Tibial nerve (tissue), 4 donors: ENCODE measurements at regions not wholly inside any gene's neighbourhood (a gene's known extent, or its start where the extent isn't known, plus 50 kb on each side); places are given as distances from the start of the nearest gene placed in this dataset.

Experiments
- DNase-seq, 2 donors: peaks; one replicate each; pipeline ENCODE4 v3.0.0-alpha.2; 2019; ENCODE audit warnings: low spot score in 2 of 2
- H3K27ac ChIP-seq, 4 donors: fragments of 200-600 bp; sonication (generic) in 3 of 4; one replicate each; pipeline ENCODE4 v1.5.1; 2017 to 2019; ENCODE audit warnings: mild to moderate bottlenecking in 1 of 4
- H3K27me3 ChIP-seq, 2 donors: fragments of 200-600 bp; sonication (generic) in 1 of 2; one replicate each; pipeline versions ENCODE4 v1.5.1 to v1.6.0; 2017 to 2019
- H3K36me3 ChIP-seq, 3 donors: fragments of 200-600 bp; sonication (generic); one replicate each; pipeline ENCODE4 v1.5.1; 2018 to 2019
- H3K4me1 ChIP-seq, 4 donors: fragments of 200-600 bp; sonication (generic) in 3 of 4; one replicate each; pipeline ENCODE4 v1.5.1; 2017 to 2019
- H3K4me3 ChIP-seq, 4 donors: fragments of 200-600 bp; sonication (generic) in 3 of 4; one replicate each; pipeline ENCODE4 v1.5.1; 2017 to 2019; ENCODE audit warnings: mild to moderate bottlenecking in 1 of 4, moderate library complexity in 1 of 4
- H3K9me3 ChIP-seq, 4 donors: fragments of 200-600 bp; sonication (generic) in 3 of 4; one replicate each; pipeline ENCODE4 v1.5.1; 2017 to 2019
- EP300 ChIP-seq, 2 donors: sonication (generic); formaldehyde crosslinking; IDR thresholded peaks; one replicate each; pipeline ENCODE4 v1.6.1; 2017; ENCODE audit warnings: antibody characterized with exemption in 2 of 2, mild to moderate bottlenecking in 1 of 2
- POLR2A ChIP-seq, 2 donors: fragments of 450-650 bp; IDR thresholded peaks; one replicate each; pipeline ENCODE4 v1.6.1; 2017; ENCODE audit warnings: antibody characterized with exemption in 2 of 2, mild to moderate bottlenecking in 2 of 2, moderate library complexity in 2 of 2
- WGBS, 2 donors: methylation state at CpG; one replicate each; pipeline ENCODE4 v1.1.5; 2018; 5-methylcytosine and 5-hydroxymethylcytosine counted together
- TF ChIP-seq, protein P1 (sequence below), 5 experiments: fragments of 200-600 bp in 3 of 5; fragments of 450-650 bp in 2 of 5; sonication (generic) in 3 of 5; IDR thresholded peaks; one replicate each; pipeline ENCODE4 v1.5.1; 2016 to 2019; ENCODE audit warnings: antibody characterized with exemption in 5 of 5, mild to moderate bottlenecking in 3 of 5, moderate library complexity in 2 of 5

DNA sequence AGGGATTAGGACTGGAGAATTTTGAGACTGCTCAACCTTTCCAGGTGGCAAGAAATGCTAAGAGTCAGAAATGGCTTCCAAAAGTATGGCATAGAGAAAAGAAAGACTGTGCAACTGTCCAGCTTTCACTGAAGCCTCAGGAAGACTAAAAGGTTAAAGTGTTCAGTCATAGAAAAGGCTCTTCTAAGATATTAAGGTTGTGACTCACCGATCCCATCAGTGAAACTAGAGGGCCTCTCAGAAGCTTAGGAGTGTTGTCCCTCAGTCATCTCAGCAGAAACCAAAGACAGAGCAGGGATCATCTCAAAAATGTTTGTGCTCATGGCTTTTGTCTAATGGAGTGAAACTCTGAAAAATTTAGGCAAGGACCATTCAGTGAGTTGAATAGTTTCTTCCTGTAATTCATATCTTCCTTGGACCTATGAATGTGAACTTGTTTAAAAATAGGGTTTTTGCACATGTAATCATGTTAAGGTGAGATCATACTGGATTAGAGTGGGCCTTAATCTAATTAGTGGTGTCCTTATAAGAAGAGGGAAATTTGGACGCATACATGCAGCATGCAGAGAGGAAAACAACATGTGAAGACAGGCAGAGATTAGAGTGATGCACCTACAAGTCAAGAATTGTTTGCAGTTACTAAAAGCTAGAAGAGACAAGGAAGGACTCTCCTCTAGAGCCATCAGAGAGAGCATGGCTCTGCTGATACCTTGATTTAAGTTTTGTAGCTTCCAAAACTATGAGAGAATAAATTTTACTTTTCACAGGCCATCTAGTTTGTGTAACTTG is 71.3 kb downstream of the RPE65 start:
- H3K27me3 ChIP-seq = no peaks in the 10 kb centered on the region
- DNase-seq = no peak
- no peaks in the 10 kb centered on the region for H3K36me3 ChIP-seq
- TF ChIP-seq POLR2A (IDR thresholded peaks at IDR 0.05) (no peak), EP300 (IDR thresholded peaks at IDR 0.05) (no peak)
- TF ChIP-seq, protein P1, sequence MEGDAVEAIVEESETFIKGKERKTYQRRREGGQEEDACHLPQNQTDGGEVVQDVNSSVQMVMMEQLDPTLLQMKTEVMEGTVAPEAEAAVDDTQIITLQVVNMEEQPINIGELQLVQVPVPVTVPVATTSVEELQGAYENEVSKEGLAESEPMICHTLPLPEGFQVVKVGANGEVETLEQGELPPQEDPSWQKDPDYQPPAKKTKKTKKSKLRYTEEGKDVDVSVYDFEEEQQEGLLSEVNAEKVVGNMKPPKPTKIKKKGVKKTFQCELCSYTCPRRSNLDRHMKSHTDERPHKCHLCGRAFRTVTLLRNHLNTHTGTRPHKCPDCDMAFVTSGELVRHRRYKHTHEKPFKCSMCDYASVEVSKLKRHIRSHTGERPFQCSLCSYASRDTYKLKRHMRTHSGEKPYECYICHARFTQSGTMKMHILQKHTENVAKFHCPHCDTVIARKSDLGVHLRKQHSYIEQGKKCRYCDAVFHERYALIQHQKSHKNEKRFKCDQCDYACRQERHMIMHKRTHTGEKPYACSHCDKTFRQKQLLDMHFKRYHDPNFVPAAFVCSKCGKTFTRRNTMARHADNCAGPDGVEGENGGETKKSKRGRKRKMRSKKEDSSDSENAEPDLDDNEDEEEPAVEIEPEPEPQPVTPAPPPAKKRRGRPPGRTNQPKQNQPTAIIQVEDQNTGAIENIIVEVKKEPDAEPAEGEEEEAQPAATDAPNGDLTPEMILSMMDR (IDR thresholded peaks at IDR 0.05) = no peak
- no peaks in the 10 kb centered on the region for H3K9me3 ChIP-seq
- peaks cover 0 to 11% (median 0%) of the 10 kb centered on the region in 4 donors for H3K4me1 ChIP-seq
- H3K4me3 ChIP-seq = no peak overlapping the region
- 84 to 86% methylated on average over 2 of the region's 2 CpGs for WGBS, 2 donors
- no peak overlapping the region for H3K27ac ChIP-seq

DNA sequence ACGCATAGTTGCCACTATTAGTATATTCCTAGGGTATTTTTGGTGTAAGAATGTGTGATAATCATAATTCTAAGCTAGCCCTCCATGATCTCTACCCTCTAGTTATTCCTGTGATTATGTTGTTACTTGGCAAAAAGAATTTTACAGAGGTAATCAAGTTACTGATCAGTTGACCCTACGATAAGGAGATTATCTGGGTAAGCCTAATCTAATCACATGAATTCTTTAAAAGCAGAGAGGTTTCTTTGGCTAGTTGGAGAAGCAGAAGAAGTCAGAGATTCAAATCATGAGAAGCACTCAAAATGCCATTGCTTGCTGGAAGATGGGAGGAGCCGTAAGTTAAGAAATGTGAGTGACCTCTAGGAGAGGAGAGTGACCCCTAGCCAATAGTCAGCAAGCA is 72.7 kb downstream of the RPE65 start:
- Histone ChIP-seq H3K27me3 (no peaks in the 10 kb centered on the region), H3K4me3 (no peak overlapping the region), H3K9me3 (no peaks in the 10 kb centered on the region), H3K27ac (no peak overlapping the region), H3K4me1 (peaks cover 0 to 11% (median 0%) of the 10 kb centered on the region in 4 donors), H3K36me3 (no peaks in the 10 kb centered on the region)
- WGBS, 2 donors = 79 to 83% methylated on average over 3 of the region's 3 CpGs
- TF ChIP-seq EP300 (IDR thresholded peaks at IDR 0.05) = no peak
- DNase-seq = no peak

GRCh38 chr1:68376441-68376840 is 73.3 kb downstream of the RPE65 start:
- DNase-seq = no peak

DNA sequence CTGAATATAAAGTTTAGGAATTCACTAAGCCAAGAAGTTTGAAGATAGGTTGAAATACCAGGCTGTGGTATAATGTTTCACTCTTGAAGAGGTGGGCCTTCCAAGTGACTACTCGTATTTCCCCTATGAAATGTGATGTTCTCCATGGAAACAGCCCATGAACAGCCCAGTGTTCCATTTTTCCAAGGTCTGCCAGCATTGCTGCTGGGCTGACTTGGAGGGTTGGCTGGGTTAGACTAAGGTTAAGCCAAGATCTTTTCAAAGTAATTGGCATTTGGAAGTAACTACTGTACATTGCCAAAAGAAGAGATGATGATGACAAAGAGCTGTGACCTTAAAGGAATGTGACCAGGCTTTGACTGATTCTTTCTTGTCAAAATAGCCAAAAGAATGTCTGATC is 73.8 kb downstream of the RPE65 start:
- 20 to 26% methylated on average over 1 of the region's 1 CpG for WGBS, 2 donors
- Histone ChIP-seq H3K4me3 (no peak overlapping the region), H3K27ac (no peak overlapping the region), H3K27me3 (no peaks in the 10 kb centered on the region), H3K9me3 (no peaks in the 10 kb centered on the region), H3K4me1 (peaks cover 0 to 11% (median 0%) of the 10 kb centered on the region in 4 donors), H3K36me3 (no peaks in the 10 kb centered on the region)
- TF ChIP-seq EP300 (IDR thresholded peaks at IDR 0.05) (no peak), POLR2A (IDR thresholded peaks at IDR 0.05) (no peak)
- TF ChIP-seq, protein P1 (IDR thresholded peaks at IDR 0.05) = no peak
- no peak for DNase-seq

More at GRCh38 chr1:68376441-68376840, 73.3 kb downstream of the RPE65 start:
- Histone ChIP-seq H3K27ac (no peak overlapping the region), H3K36me3 (no peaks in the 10 kb centered on the region), H3K4me3 (no peak overlapping the region), H3K27me3 (no peaks in the 10 kb centered on the region), H3K9me3 (no peaks in the 10 kb centered on the region), H3K4me1 (peaks cover 0 to 11% (median 0%) of the 10 kb centered on the region in 4 donors)
- TF ChIP-seq EP300 (IDR thresholded peaks at IDR 0.05) = no peak

DNA sequence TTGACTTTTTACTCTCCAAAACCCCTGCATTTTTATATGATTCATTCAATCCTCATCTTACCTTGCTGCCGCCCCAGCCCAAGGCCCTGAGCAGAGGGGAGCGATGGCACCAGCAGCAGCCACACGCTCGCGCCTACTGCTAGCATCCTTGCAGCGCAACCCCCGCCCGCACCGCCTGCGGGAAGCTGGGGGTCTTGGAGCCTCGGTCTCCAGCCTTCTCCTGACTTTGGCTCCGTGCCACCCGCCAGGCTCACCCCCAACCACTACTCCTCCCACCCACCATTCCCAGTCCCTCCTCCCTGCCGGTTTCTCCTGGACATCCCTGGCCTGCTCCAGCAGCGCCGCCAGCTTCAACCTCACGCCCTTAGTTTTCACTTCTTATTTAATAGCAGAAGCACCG is 76.6 kb downstream of the RPE65 start:
- Histone ChIP-seq H3K4me1 (peaks cover 0 to 11% (median 0%) of the 10 kb centered on the region in 4 donors), H3K4me3 (no peak overlapping the region), H3K27me3 (no peaks in the 10 kb centered on the region), H3K36me3 (no peaks in the 10 kb centered on the region), H3K27ac (no peak overlapping the region), H3K9me3 (no peaks in the 10 kb centered on the region)
- no peak for TF ChIP-seq POLR2A (IDR thresholded peaks at IDR 0.05)
- TF ChIP-seq EP300 (IDR thresholded peaks at IDR 0.05) = no peak
- TF ChIP-seq, protein P1 (IDR thresholded peaks at IDR 0.05) = no peak
- 96 to 98% methylated on average over 18 of the region's 18 CpGs for WGBS, 2 donors
- DNase-seq = no peak

- TF ChIP-seq, protein P1 (IDR thresholded peaks at IDR 0.05) = no peak
- TF ChIP-seq POLR2A (IDR thresholded peaks at IDR 0.05) (no peak), EP300 (IDR thresholded peaks at IDR 0.05) (no peak)
- 86 to 89% methylated on average over 6 of the region's 6 CpGs for WGBS, 2 donors
Observed at GRCh38 chr1:68372487-68372886, 77.3 kb downstream of the RPE65 start.

More at GRCh38 chr1:68372487-68372886, 77.3 kb downstream of the RPE65 start:
- Histone ChIP-seq H3K27ac (no peak overlapping the region), H3K4me3 (no peak overlapping the region), H3K36me3 (no peaks in the 10 kb centered on the region), H3K27me3 (no peaks in the 10 kb centered on the region), H3K9me3 (no peaks in the 10 kb centered on the region), H3K4me1 (peaks cover 0 to 11% (median 0%) of the 10 kb centered on the region in 4 donors)
- DNase-seq = no peak
